Body of pancreas (tissue), 4 donors: ENCODE measurements at regions not wholly inside any gene's neighbourhood (a gene's known extent, or its start where the extent isn't known, plus 50 kb on each side); places are given as distances from the start of the nearest gene placed in this dataset.

ENCODE experiments used
- POLR2A ChIP-seq, 3 donors: fragments of 450-650 bp; IDR thresholded peaks; one replicate each; pipeline ENCODE4 v1.6.1; 2016; ENCODE audit warnings: antibody characterized with exemption in 3 of 3, mild to moderate bottlenecking in 2 of 3
- TF ChIP-seq, protein P1 (sequence below), 7 experiments: fragments of 450-650 bp in 4 of 7; fragments of 200-600 bp in 3 of 7; sonication (generic) in 3 of 7; IDR thresholded peaks; one replicate each; pipeline ENCODE4 v1.5.1; 2016 to 2019; ENCODE audit warnings: antibody characterized with exemption in 7 of 7

DNA sequence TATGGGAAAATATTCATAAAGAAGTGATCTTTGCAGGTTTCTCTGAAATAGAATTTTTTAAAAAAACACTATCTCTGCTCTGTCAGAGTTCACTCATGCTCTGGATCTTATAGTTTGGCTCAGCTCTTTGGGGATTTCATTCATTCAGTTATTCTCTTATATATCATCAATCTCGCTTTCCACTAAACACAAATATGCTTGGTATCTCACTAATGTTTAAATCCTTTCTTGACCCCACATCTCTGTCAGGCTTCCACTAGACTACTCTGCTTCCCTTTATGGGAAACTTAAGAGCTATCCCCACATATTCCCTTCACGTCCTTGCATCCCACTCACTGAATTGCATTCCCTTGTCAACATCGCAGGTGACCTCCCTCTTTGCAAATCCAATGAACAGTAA lies 396.1 kb downstream of the ENC1 start:
- no peak for TF ChIP-seq POLR2A (IDR thresholded peaks at IDR 0.05)
- TF ChIP-seq, protein P1, sequence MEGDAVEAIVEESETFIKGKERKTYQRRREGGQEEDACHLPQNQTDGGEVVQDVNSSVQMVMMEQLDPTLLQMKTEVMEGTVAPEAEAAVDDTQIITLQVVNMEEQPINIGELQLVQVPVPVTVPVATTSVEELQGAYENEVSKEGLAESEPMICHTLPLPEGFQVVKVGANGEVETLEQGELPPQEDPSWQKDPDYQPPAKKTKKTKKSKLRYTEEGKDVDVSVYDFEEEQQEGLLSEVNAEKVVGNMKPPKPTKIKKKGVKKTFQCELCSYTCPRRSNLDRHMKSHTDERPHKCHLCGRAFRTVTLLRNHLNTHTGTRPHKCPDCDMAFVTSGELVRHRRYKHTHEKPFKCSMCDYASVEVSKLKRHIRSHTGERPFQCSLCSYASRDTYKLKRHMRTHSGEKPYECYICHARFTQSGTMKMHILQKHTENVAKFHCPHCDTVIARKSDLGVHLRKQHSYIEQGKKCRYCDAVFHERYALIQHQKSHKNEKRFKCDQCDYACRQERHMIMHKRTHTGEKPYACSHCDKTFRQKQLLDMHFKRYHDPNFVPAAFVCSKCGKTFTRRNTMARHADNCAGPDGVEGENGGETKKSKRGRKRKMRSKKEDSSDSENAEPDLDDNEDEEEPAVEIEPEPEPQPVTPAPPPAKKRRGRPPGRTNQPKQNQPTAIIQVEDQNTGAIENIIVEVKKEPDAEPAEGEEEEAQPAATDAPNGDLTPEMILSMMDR (IDR thresholded peaks at IDR 0.05), result no peak
